Keratinocyte (primary cell): ENCODE measurements at regions not wholly inside any gene's neighbourhood (a gene's known extent, or its start where the extent isn't known, plus 50 kb on each side); places are given as distances from the start of the nearest gene placed in this dataset.
"Not testable (repeated sequence)": the region's sequence is repeated elsewhere in the genome, so short reads cannot be mapped to it uniquely, and the experiment has no call there.

Experiments
- DNase-seq: peaks from one replicate; pipeline ENCODE4 v3.0.0-alpha.2; 2011; ENCODE audit warnings: low read depth, missing footprints, low spot score
- FAIRE-seq: peaks from 2 replicates; lab custom pipeline; 2011; peaks lifted over from hg19 to GRCh38; lab: Jason Lieb, UNC
- H2AFZ ChIP-seq: 2 replicates; pipeline ENCODE4 v1.6.0; 2012; ENCODE audit warnings: low read length, control low read depth, inconsistent platforms; ENCODE audit not compliant: control insufficient read depth
- H3K27ac ChIP-seq: 2 replicates; pipeline ENCODE4 v1.5.1; 2011; ENCODE audit warnings: low read length; ENCODE audit not compliant: control insufficient read depth, insufficient read depth
- H3K27me3 ChIP-seq: 3 replicates; pipeline ENCODE4 v1.6.0; 2011; ENCODE audit warnings: low read length; ENCODE audit not compliant: control insufficient read depth, insufficient read depth; ENCODE audit errors: extremely low read depth
- H3K36me3 ChIP-seq, 2 experiments: 2 replicates in 1 of 2; 3 replicates in 1 of 2; pipeline ENCODE4 v1.5.1; 2011; ENCODE audit warnings: low read length in 2 of 2, mild to moderate bottlenecking in 1 of 2; ENCODE audit not compliant: control insufficient read depth in 2 of 2, insufficient read depth in 2 of 2; ENCODE audit errors: extremely low read depth in 1 of 2
- H3K4me1 ChIP-seq: 3 replicates; pipeline ENCODE4 v1.5.1; 2011; ENCODE audit warnings: low read length; ENCODE audit not compliant: control insufficient read depth, insufficient read depth; ENCODE audit errors: extremely low read depth
- H3K4me2 ChIP-seq: 3 replicates; pipeline ENCODE4 v1.6.0; 2011; ENCODE audit warnings: low read depth, low read length; ENCODE audit not compliant: control insufficient read depth, insufficient read depth; ENCODE audit errors: extremely low read depth
- H3K4me3 ChIP-seq, 3 experiments: fragments of 200-600 bp in 1 of 3; sonication (generic) in 1 of 3; 2 replicates in 2 of 3; 3 replicates in 1 of 3; pipeline ENCODE4 v1.5.1; 2011 to 2016; ENCODE audit warnings: low read length in 3 of 3, mild to moderate bottlenecking in 3 of 3, control low read depth in 2 of 3, inconsistent platforms in 1 of 3, low read depth in 1 of 3, mixed read lengths in 1 of 3, mixed run types in 1 of 3, moderate library complexity in 1 of 3; ENCODE audit not compliant: control insufficient read depth in 2 of 3, insufficient read depth in 2 of 3; ENCODE audit errors: extremely low read depth in 1 of 3
- H3K79me2 ChIP-seq: 2 replicates; pipeline ENCODE4 v1.6.0; 2012; ENCODE audit warnings: low read length; ENCODE audit not compliant: control insufficient read depth, insufficient read depth
- H3K9ac ChIP-seq: 3 replicates; pipeline ENCODE4 v1.6.0; 2011; ENCODE audit warnings: low read length; ENCODE audit not compliant: control insufficient read depth, insufficient read depth; ENCODE audit errors: extremely low read depth
- H3K9me1 ChIP-seq: 3 replicates; pipeline ENCODE4 v1.6.0; 2011; ENCODE audit warnings: low read length; ENCODE audit not compliant: control insufficient read depth, insufficient read depth; ENCODE audit errors: extremely low read depth
- H3K9me3 ChIP-seq: 2 replicates; pipeline ENCODE4 v1.5.1; 2012; ENCODE audit warnings: low read depth, low read length; ENCODE audit not compliant: control insufficient read depth
- H4K20me1 ChIP-seq: 3 replicates; pipeline ENCODE4 v1.6.0; 2011; ENCODE audit warnings: low read length; ENCODE audit not compliant: control insufficient read depth, insufficient read depth; ENCODE audit errors: extremely low read depth
- CTCF ChIP-seq, 3 experiments: IDR thresholded peaks in 1 of 3; conservative IDR thresholded peaks in 1 of 3; optimal IDR thresholded peaks in 1 of 3; 2 replicates in 2 of 3; 3 replicates in 1 of 3; pipeline versions ENCODE3 to v1.5.1; 2011; ENCODE audit warnings: low read length in 3 of 3, mild to moderate bottlenecking in 3 of 3, moderate library complexity in 2 of 3, control low read depth in 1 of 3, inconsistent platforms in 1 of 3; ENCODE audit not compliant: insufficient read depth in 2 of 3; ENCODE audit errors: extremely low read depth in 1 of 3
- EZH2 ChIP-seq: IDR thresholded peaks from one replicate; pipeline ENCODE4 v1.6.1; 2012; ENCODE audit warnings: inconsistent platforms, mild to moderate bottlenecking, low read length, moderate library complexity
- dilution Hi-C: fragments of 300-500 bp; cut with MboI; formaldehyde crosslinking; loops from one replicate; pipeline ENCODE4 v1.7.0; 2020; ENCODE audit warnings: low sequenced_read_pairs; ENCODE audit not compliant: extremely low pct_ligation_motif_present

DNA sequence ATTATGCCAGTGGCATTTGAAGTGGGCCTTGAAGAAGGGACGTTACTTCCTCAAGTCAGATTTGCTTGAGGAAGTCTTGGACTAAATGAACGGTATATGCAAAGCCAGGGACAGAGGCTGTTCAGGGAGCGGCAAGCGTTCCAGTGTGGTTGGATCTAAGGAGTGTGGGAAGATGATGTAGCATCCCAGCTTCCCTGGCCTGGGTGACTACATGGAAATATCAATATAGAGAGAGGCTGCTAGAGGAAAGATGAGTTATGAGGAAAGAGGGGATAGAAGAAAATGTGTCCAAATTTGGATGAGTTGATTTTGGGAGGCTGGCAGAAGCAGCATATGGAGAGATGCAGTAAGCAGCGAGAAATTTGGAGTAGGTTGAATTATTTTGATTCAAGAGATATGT lies 432.5 kb upstream of the TENM3 start:
- no peak overlapping the region for H2AFZ ChIP-seq
- H3K27me3 ChIP-seq: no peaks in the 10 kb centered on the region
- H3K4me3 ChIP-seq: no peak overlapping the region
- DNase-seq (no peak), FAIRE-seq (no peak)
- dilution Hi-C loops: no loop called here
- H3K4me1 ChIP-seq: no peaks in the 10 kb centered on the region
- no peak overlapping the region for H3K4me2 ChIP-seq
- H3K9me1 ChIP-seq: no peaks in the 10 kb centered on the region
- TF ChIP-seq EZH2: no peak
- no peak for TF ChIP-seq CTCF (optimal IDR thresholded peaks at IDR 0.05 in 1 of 3, IDR thresholded peaks at IDR 0.05 in 1 of 3, conservative IDR thresholded peaks at IDR 0.05 in 1 of 3; ENCODE audit: extremely low read depth in 1 of 3, insufficient read depth in 2 of 3, low read length in 3 of 3)
- H3K27ac ChIP-seq: no peak overlapping the region
- H3K79me2 ChIP-seq: no peaks in the 10 kb centered on the region
- H4K20me1 ChIP-seq: no peaks in the 10 kb centered on the region
- H3K9ac ChIP-seq: no peak overlapping the region
- no peaks in the 10 kb centered on the region for H3K9me3 ChIP-seq
- no peaks in the 10 kb centered on the region for H3K36me3 ChIP-seq

DNA sequence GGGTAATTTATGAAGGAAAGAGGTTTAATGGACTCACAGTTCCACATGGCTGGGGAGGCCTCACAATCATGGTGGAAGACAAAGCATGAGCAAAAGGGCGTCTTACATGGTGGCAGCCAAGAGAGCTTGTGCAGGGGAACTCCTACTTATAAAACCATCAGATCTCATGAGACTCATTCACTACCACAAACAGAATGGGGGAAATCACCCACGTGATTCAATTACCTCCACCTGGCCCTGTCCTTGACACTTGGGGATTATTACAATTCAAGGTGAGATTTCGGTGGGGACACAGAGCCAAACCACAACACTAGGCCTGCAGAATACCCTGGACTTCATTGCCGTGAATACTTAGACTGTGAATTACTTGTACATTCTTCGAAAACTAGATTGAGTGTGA lies 431.7 kb upstream of the TENM3 start:
- FAIRE-seq, H3K27me3 ChIP-seq, H3K79me2 ChIP-seq, H2AFZ ChIP-seq, DNase-seq, H3K4me2 ChIP-seq, H4K20me1 ChIP-seq, dilution Hi-C loops, H3K4me1 ChIP-seq, H3K9me1 ChIP-seq, H3K36me3 ChIP-seq, H3K9ac ChIP-seq, H3K9me3 ChIP-seq, H3K27ac ChIP-seq, H3K4me3 ChIP-seq: not testable (repeated sequence)

GRCh38 chr4:181819946-181820345 lies 423.3 kb upstream of the TENM3 start:
- no peak for TF ChIP-seq CTCF (optimal IDR thresholded peaks at IDR 0.05 in 1 of 3, IDR thresholded peaks at IDR 0.05 in 1 of 3, conservative IDR thresholded peaks at IDR 0.05 in 1 of 3; ENCODE audit: extremely low read depth in 1 of 3, insufficient read depth in 2 of 3, low read length in 3 of 3)
- TF ChIP-seq EZH2: no peak
- Histone ChIP-seq H3K27ac (no peak overlapping the region), H2AFZ (no peak overlapping the region), H3K9ac (no peak overlapping the region), H3K9me1 (no peaks in the 10 kb centered on the region), H3K27me3 (no peaks in the 10 kb centered on the region), H3K9me3 (no peaks in the 10 kb centered on the region), H3K36me3 (no peaks in the 10 kb centered on the region), H3K4me1 (peaks cover 3% of the 10 kb centered on the region), H3K4me2 (no peak overlapping the region), H3K4me3 (no peak overlapping the region), H3K79me2 (no peaks in the 10 kb centered on the region), H4K20me1 (no peaks in the 10 kb centered on the region)
- FAIRE-seq: no peak
- dilution Hi-C loops: no loop called here
- no peak for DNase-seq
